ENCODE measurements at regions not wholly inside any gene's neighbourhood (a gene's known extent, or its start where the extent isn't known, plus 50 kb on each side); places are given as distances from the start of the nearest gene placed in this dataset.

DNA sequence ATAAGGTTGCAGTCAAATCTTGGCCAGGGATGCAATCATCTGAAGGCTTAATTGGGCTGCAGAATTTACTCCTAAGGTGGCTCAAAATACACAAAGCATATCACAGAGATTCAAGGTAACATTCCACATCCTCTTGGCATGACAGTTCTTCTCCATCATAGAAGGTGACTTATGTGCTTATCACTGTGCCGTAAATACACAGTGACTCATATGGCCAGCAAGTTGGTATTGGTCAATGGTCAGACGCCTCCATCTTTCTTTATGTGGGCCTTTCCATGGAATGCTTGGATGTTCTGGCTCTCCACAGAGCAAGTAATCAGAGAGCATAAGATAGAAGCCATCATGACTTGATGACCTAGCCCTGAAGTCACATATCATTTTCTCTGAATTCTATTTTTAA lies 168.8 kb upstream of the ST8SIA2 start:
- Histone ChIP-seq H4K20me1 (ENCODE audit: insufficient read depth, low read length) (no peaks in the 10 kb centered on the region), H2AFZ (ENCODE audit: low read length) (no peak overlapping the region), H3K36me3 (ENCODE audit: insufficient read depth, low read length) (no peaks in the 10 kb centered on the region), H3K27ac (ENCODE audit: low read depth, low read length) (no peak overlapping the region), H3K9me3 (ENCODE audit: low read depth, low read length) (no peaks in the 10 kb centered on the region), H3K4me3 (ENCODE audit: insufficient read depth, low read length) (no peak overlapping the region), H3K27me3 (ENCODE audit: insufficient read depth, low read length) (no peaks in the 10 kb centered on the region), H3K79me2 (ENCODE audit: insufficient read depth, low read length) (no peaks in the 10 kb centered on the region), H3K4me2 (ENCODE audit: insufficient read depth, low read length) (no peak overlapping the region), H3K4me1 (ENCODE audit: insufficient read depth, low read length) (no peaks in the 10 kb centered on the region)
- DNase-seq (ENCODE audit: insufficient read length, low spot score, missing footprints) = no peak
- TF ChIP-seq, protein P1, sequence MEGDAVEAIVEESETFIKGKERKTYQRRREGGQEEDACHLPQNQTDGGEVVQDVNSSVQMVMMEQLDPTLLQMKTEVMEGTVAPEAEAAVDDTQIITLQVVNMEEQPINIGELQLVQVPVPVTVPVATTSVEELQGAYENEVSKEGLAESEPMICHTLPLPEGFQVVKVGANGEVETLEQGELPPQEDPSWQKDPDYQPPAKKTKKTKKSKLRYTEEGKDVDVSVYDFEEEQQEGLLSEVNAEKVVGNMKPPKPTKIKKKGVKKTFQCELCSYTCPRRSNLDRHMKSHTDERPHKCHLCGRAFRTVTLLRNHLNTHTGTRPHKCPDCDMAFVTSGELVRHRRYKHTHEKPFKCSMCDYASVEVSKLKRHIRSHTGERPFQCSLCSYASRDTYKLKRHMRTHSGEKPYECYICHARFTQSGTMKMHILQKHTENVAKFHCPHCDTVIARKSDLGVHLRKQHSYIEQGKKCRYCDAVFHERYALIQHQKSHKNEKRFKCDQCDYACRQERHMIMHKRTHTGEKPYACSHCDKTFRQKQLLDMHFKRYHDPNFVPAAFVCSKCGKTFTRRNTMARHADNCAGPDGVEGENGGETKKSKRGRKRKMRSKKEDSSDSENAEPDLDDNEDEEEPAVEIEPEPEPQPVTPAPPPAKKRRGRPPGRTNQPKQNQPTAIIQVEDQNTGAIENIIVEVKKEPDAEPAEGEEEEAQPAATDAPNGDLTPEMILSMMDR (IDR thresholded peaks at IDR 0.05; ENCODE audit: extremely low read depth, low read depth, low read length) = no peak

DNA sequence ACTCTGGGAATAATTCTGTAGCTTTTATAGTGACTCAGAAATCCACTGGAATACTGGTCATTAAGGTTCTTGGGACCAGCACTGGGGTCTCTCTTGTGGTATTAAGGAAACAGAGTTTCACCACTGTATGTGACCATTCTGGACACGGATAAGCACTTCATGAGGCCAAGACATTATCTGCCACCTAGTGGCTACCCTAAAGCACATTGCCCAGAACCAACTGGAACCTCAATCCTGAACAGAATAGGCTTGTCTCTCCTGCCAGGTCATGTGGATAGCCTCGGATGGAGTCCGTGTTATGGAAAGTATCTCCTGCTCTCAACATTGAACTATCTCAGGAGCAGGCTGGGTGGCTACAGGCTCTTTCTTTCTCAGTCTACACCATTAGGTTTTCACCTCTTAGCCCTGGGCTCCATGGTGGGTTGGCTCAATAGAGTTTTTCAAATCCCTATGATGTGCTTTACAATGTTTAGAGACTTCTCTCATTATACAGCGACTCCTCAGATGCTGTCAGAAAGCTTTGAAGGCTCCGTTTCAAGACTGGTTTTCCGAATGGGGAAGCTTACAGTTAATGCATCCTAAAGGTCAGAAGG lies 167.6 kb upstream of the ST8SIA2 start:
- Histone ChIP-seq H3K27me3 (ENCODE audit: insufficient read depth, low read length) (no peaks in the 10 kb centered on the region), H4K20me1 (ENCODE audit: insufficient read depth, low read length) (no peaks in the 10 kb centered on the region), H3K27ac (ENCODE audit: low read depth, low read length) (no peak overlapping the region), H2AFZ (ENCODE audit: low read length) (no peak overlapping the region), H3K36me3 (ENCODE audit: insufficient read depth, low read length) (no peaks in the 10 kb centered on the region), H3K79me2 (ENCODE audit: insufficient read depth, low read length) (no peaks in the 10 kb centered on the region), H3K4me1 (ENCODE audit: insufficient read depth, low read length) (no peaks in the 10 kb centered on the region), H3K4me2 (ENCODE audit: insufficient read depth, low read length) (no peak overlapping the region), H3K4me3 (ENCODE audit: insufficient read depth, low read length) (no peak overlapping the region), H3K9me3 (ENCODE audit: low read depth, low read length) (no peaks in the 10 kb centered on the region)
- peak; percentile 1 for DNase-seq (ENCODE audit: insufficient read length, low spot score, missing footprints)
- TF ChIP-seq, protein P1 (IDR thresholded peaks at IDR 0.05; ENCODE audit: extremely low read depth, low read depth, low read length) = peak; percentile 40

DNA sequence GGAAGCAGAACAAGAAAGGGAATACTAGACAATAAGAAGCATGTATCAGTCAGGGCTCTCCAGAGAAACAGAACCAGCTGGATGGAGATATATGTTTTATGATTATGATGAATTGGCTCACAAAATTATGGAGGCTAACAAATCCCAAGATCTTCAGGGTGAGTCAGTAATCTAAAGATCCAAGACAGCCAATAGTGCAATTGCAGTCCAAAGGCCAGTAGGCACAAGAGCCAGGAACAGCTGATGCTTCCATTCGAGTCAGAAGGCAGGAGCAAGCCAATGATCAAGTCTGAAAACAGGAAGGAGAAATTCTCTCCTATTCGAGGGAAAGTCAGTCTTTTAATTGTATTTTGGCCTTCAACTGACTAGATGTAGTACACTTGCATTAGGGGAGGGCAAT lies 164.9 kb upstream of the ST8SIA2 start:
- H3K9me3 ChIP-seq (ENCODE audit: low read depth, low read length) = no peaks in the 10 kb centered on the region
- H3K36me3 ChIP-seq (ENCODE audit: insufficient read depth, low read length) = no peaks in the 10 kb centered on the region
- TF ChIP-seq, protein P1 (IDR thresholded peaks at IDR 0.05; ENCODE audit: extremely low read depth, low read depth, low read length) = no peak
- no peaks in the 10 kb centered on the region for H4K20me1 ChIP-seq (ENCODE audit: insufficient read depth, low read length)
- H3K4me1 ChIP-seq (ENCODE audit: insufficient read depth, low read length) = no peaks in the 10 kb centered on the region
- H3K79me2 ChIP-seq (ENCODE audit: insufficient read depth, low read length) = no peaks in the 10 kb centered on the region
- H2AFZ ChIP-seq (ENCODE audit: low read length) = no peak overlapping the region
- H3K4me3 ChIP-seq (ENCODE audit: insufficient read depth, low read length) = no peak overlapping the region
- no peak overlapping the region for H3K27ac ChIP-seq (ENCODE audit: low read depth, low read length)
- H3K4me2 ChIP-seq (ENCODE audit: insufficient read depth, low read length) = no peak overlapping the region
- peak; percentile 1 for DNase-seq (ENCODE audit: insufficient read length, low spot score, missing footprints)
- H3K27me3 ChIP-seq (ENCODE audit: insufficient read depth, low read length) = no peaks in the 10 kb centered on the region

DNA sequence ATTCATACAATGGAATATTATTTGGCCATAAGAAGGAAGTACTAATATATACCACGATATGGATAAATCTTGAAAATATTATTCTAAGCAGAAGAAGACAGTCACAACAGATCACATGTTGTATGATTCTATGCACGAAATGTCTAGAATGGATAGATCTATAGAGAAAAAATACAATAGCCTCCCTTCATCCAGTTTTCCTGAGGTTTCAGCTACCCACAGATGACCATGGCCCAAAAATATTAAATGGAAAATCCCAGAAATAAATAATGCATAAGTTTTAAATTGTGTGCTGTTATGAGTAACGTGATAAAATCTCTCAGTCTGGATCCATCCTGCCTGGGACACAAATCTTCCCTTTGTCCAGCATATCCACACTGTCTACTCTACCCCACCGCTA lies 162.2 kb upstream of the ST8SIA2 start:
- Histone ChIP-seq H3K4me2 (ENCODE audit: insufficient read depth, low read length) (no peak overlapping the region), H3K79me2 (ENCODE audit: insufficient read depth, low read length) (no peaks in the 10 kb centered on the region), H4K20me1 (ENCODE audit: insufficient read depth, low read length) (no peaks in the 10 kb centered on the region), H3K4me3 (ENCODE audit: insufficient read depth, low read length) (no peak overlapping the region), H3K27ac (ENCODE audit: low read depth, low read length) (no peak overlapping the region), H3K4me1 (ENCODE audit: insufficient read depth, low read length) (no peaks in the 10 kb centered on the region), H3K36me3 (ENCODE audit: insufficient read depth, low read length) (no peaks in the 10 kb centered on the region), H3K9me3 (ENCODE audit: low read depth, low read length) (no peaks in the 10 kb centered on the region), H3K27me3 (ENCODE audit: insufficient read depth, low read length) (no peaks in the 10 kb centered on the region), H2AFZ (ENCODE audit: low read length) (no peak overlapping the region)
- DNase-seq (ENCODE audit: insufficient read length, low spot score, missing footprints) = peak; percentile 2
- TF ChIP-seq, protein P1 (IDR thresholded peaks at IDR 0.05; ENCODE audit: extremely low read depth, low read depth, low read length) = no peak
